ENCODE measurements at regions not wholly inside any gene's neighbourhood (a gene's known extent, or its start where the extent isn't known, plus 50 kb on each side); places are given as distances from the start of the nearest gene placed in this dataset.

GRCh38 chr10:125216309-125216708 is 55.9 kb upstream of the CTBP2 start:
- no peak for DNase-seq (ENCODE audit: low read depth)
- H3K4me3 ChIP-seq (ENCODE audit: control insufficient read depth, low read depth, low read length): no peak overlapping the region
- TF ChIP-seq CTCF (IDR thresholded peaks at IDR 0.05; ENCODE audit: control insufficient read depth, insufficient read depth, low read depth, low read length, missing control alignments): no peak

- no peak overlapping the region for H3K4me3 ChIP-seq (ENCODE audit: control insufficient read depth, low read depth, low read length)
- no peak for TF ChIP-seq CTCF (IDR thresholded peaks at IDR 0.05; ENCODE audit: control insufficient read depth, insufficient read depth, low read depth, low read length, missing control alignments)
- DNase-seq (ENCODE audit: low read depth): no peak
Measured at GRCh38 chr10:125214283-125214570, 53.9 kb upstream of the CTBP2 start.

GRCh38 chr10:125213541-125214282 is 53.3 kb upstream of the CTBP2 start:
- no peak for DNase-seq (ENCODE audit: low read depth)
- TF ChIP-seq CTCF (IDR thresholded peaks at IDR 0.05; ENCODE audit: control insufficient read depth, insufficient read depth, low read depth, low read length, missing control alignments): no peak
- H3K4me3 ChIP-seq (ENCODE audit: control insufficient read depth, low read depth, low read length): no peak overlapping the region

- H3K4me3 ChIP-seq (ENCODE audit: control insufficient read depth, low read depth, low read length): no peak overlapping the region
- no peak for TF ChIP-seq CTCF (IDR thresholded peaks at IDR 0.05; ENCODE audit: control insufficient read depth, insufficient read depth, low read depth, low read length, missing control alignments)
- DNase-seq (ENCODE audit: low read depth): no peak
Measured at GRCh38 chr10:125212150-125212809, 51.9 kb upstream of the CTBP2 start.

Measured in AG09309 (cell line).